Erythroblast (primary cell): ENCODE measurements at regions not wholly inside any gene's neighbourhood (a gene's known extent, or its start where the extent isn't known, plus 50 kb on each side); places are given as distances from the start of the nearest gene placed in this dataset.

ENCODE experiments used
- GATA1 ChIP-seq: IDR thresholded peaks from 2 replicates; pipeline ENCODE4 v1.6.1; 2011; ENCODE audit warnings: low read depth, mild to moderate bottlenecking, control low read depth, low read length, moderate library complexity
- POLR2A ChIP-seq: IDR thresholded peaks from 2 replicates; pipeline ENCODE4 v1.6.1; 2011; ENCODE audit warnings: mild to moderate bottlenecking, low read length

GRCh38 chr14:61904946-61905345 lies 142.7 kb downstream of the SNAPC1 start:
- TF ChIP-seq POLR2A (no peak), GATA1 (no peak)
